K562 (cell line): ENCODE measurements at regions not wholly inside any gene's neighbourhood (a gene's known extent, or its start where the extent isn't known, plus 50 kb on each side); places are given as distances from the start of the nearest gene placed in this dataset.

ENCODE experiments used
- ATAC-seq: fragments of 200-7000 bp; cut with Tn5 transposase; 3 replicates; pipeline ENCODE4 v1.9.1; 2020; ENCODE audit warnings: moderate library complexity
- BruUV-seq: library from RNA; stranded (reverse); fragments of 400-500 nt; replicated peaks from 2 replicates; lab custom pipeline; 2021; lab: Mats Ljungman, UMichigan
- CTCF ChIA-PET: fragments of 300-600 bp; formaldehyde crosslinking; extraction: SDS; loops from one replicate; lab custom pipeline; 2021; ENCODE audit warnings: low intra/inter-chr PET ratio; lab: Yijun Ruan, JAX
- POLR2A ChIA-PET: fragments of 300-600, 350-650 bp; sonication (Branson Sonifier 250); formaldehyde crosslinking; extraction: SDS; loops from one replicate; lab custom pipeline; 2021; ENCODE audit warnings: antibody characterized with exemption, inconsistent platforms; lab: Yijun Ruan, JAX
- DNase-seq, 4 experiments: peaks; one replicate each; pipeline versions ENCODE4 v3.0.0 to v3.0.0-alpha.2; 2011 to 2018; ENCODE audit warnings: low spot score in 3 of 4, mixed read lengths in 3 of 4; ENCODE audit errors: extremely low read depth in 1 of 4
- FAIRE-seq: peaks from 2 replicates; lab custom pipeline; 2011; peaks lifted over from hg19 to GRCh38; lab: Jason Lieb, UNC
- H2AFZ ChIP-seq: 2 replicates; pipeline ENCODE4 v1.6.0; 2011; ENCODE audit warnings: low read depth, low read length, control low read depth, inconsistent platforms
- H3K27ac ChIP-seq: fragments of 200-600 bp; 3 replicates; pipeline ENCODE4 v1.8.0; 2011; ENCODE audit warnings: low read depth, mild to moderate bottlenecking, control low read depth, inconsistent platforms, low read length, moderate library complexity, mixed read lengths; ENCODE audit errors: extremely low read depth
- H3K27me3 ChIP-seq, 2 experiments: fragments of 300-600 bp in 1 of 2; 2 replicates in 1 of 2; 3 replicates in 1 of 2; pipeline versions ENCODE4 v1.6.0 to v1.8.0; 2011; ENCODE audit warnings: inconsistent platforms in 2 of 2, low read length in 2 of 2, mild to moderate bottlenecking in 1 of 2, mixed read lengths in 1 of 2, moderate library complexity in 1 of 2; ENCODE audit not compliant: control insufficient read depth in 2 of 2, insufficient read depth in 2 of 2
- H3K36me3 ChIP-seq: fragments of 300-600 bp; 3 replicates; pipeline ENCODE4 v1.8.0; 2011; ENCODE audit warnings: mild to moderate bottlenecking, low read length, inconsistent platforms; ENCODE audit not compliant: control insufficient read depth, insufficient read depth
- H3K4me1 ChIP-seq, 2 experiments: fragments of 200-600 bp in 1 of 2; replicated peaks in 1 of 2; 2 replicates in 1 of 2; 3 replicates in 1 of 2; pipeline versions ENCODE4 v1.5.1 to v1.8.0; 2011; ENCODE audit warnings: inconsistent platforms in 2 of 2, low read length in 2 of 2, mild to moderate bottlenecking in 1 of 2, mixed read lengths in 1 of 2, moderate library complexity in 1 of 2; ENCODE audit not compliant: control insufficient read depth in 2 of 2, insufficient read depth in 2 of 2
- H3K4me2 ChIP-seq: 2 replicates; pipeline ENCODE4 v1.6.1; 2011; ENCODE audit warnings: low read length, control low read depth, inconsistent platforms, mixed read lengths; ENCODE audit not compliant: insufficient read depth
- H3K4me3 ChIP-seq: fragments of 200-600 bp; sonication (generic), shearing (Covaris generic); 2 replicates; pipeline ENCODE4 v1.5.1; 2016; ENCODE audit warnings: control low read depth, inconsistent platforms
- H3K79me2 ChIP-seq: fragments of 200-600 bp; 3 replicates; pipeline ENCODE4 v1.8.0; 2011; ENCODE audit warnings: low read length, inconsistent platforms; ENCODE audit not compliant: control insufficient read depth, insufficient read depth
- H3K9ac ChIP-seq, 2 experiments: 2 replicates each; pipeline versions ENCODE4 v1.6.0 to v1.6.1; 2011; ENCODE audit warnings: low read depth in 2 of 2, low read length in 2 of 2, control low read depth in 1 of 2, inconsistent platforms in 1 of 2, mild to moderate bottlenecking in 1 of 2, mixed read lengths in 1 of 2; ENCODE audit not compliant: insufficient read depth in 1 of 2
- H3K9me1 ChIP-seq: one replicate; pipeline ENCODE4 v1.6.0; 2011; ENCODE audit warnings: inconsistent platforms, mild to moderate bottlenecking, low read length, moderate library complexity; ENCODE audit not compliant: control insufficient read depth, insufficient read depth
- H3K9me3 ChIP-seq: replicated peaks from 2 replicates; pipeline ENCODE4 v1.5.1; 2011; ENCODE audit warnings: low read depth, low read length, inconsistent platforms; ENCODE audit not compliant: control insufficient read depth, insufficient read depth
- H4K20me1 ChIP-seq: replicated peaks from 2 replicates; pipeline ENCODE4 v1.6.1; 2011; ENCODE audit warnings: low read length, inconsistent platforms, mixed read lengths; ENCODE audit not compliant: control insufficient read depth, insufficient read depth
- C11orf30 ChIP-seq: fragments of 450-650 bp; IDR thresholded peaks from 2 replicates; pipeline ENCODE4 v1.6.1; 2016; ENCODE audit warnings: low read depth, mild to moderate bottlenecking
- NELFE ChIP-seq: IDR thresholded peaks from 2 replicates; pipeline ENCODE4 v1.6.1; 2011; ENCODE audit warnings: mild to moderate bottlenecking; ENCODE audit not compliant: insufficient read depth, insufficient read length
- RAD21 ChIP-seq, 2 experiments: fragments of 250-450 bp in 1 of 2; fragments of 450-650 bp in 1 of 2; sonication (Bioruptor Pico) in 1 of 2; formaldehyde crosslinking in 1 of 2; IDR thresholded peaks in 1 of 2; conservative IDR thresholded peaks in 1 of 2; 2 replicates each; pipeline versions ENCODE4 v1.4.0 to v1.8.0; 2020 to 2022; ENCODE audit warnings: mild to moderate bottlenecking in 2 of 2, moderate library complexity in 1 of 2
- RFX7 ChIP-seq: fragments of 250-450 bp; sonication (Bioruptor Pico); IDR thresholded peaks from 2 replicates; pipeline ENCODE4 v1.5.1; 2021; ENCODE audit warnings: mild to moderate bottlenecking
- TEAD2 ChIP-seq: fragments of 450-650 bp; IDR thresholded peaks from 2 replicates; pipeline ENCODE4 v1.6.1; 2016; ENCODE audit warnings: missing genetic modification characterization, control low read depth, missing compliant biosample characterization
- WGBS: fragments of 100-300 bp; shearing (Covaris generic); methylation state at CpG from one replicate; pipeline ENCODE4 v1.1.6; 2016; ENCODE audit warnings: low coverage, mixed read lengths; ENCODE audit not compliant: insufficient coverage; ENCODE audit errors: missing lambda C conversion rate; 5-methylcytosine and 5-hydroxymethylcytosine counted together
- in situ Hi-C: fragments of 300-500 bp; cut with MboI; formaldehyde crosslinking; loops from 4 replicates; pipeline ENCODE4 v1.15.0; 2018; ENCODE audit warnings: inconsistent platforms, mixed read lengths
- intact Hi-C: fragments of 100-400 bp; cut with micrococcal nuclease; formaldehyde crosslinking; loops from 2 replicates; pipeline ENCODE4 v1.14.2; 2022
- TF ChIP-seq, protein P1 (sequence below): sonication (generic); formaldehyde crosslinking; IDR thresholded peaks from 2 replicates; pipeline ENCODE4 v1.8.1; 2023; ENCODE audit warnings: mild to moderate bottlenecking, missing genetic modification reagents, moderate library complexity
- TF ChIP-seq, protein P2 (sequence below), 2 experiments: fragments of 450-650 bp; IDR thresholded peaks; 2 replicates each; pipeline ENCODE4 v1.6.1; 2016
- TF ChIP-seq, protein P3 (sequence below): fragments of 250-450 bp; sonication (Bioruptor Pico); IDR thresholded peaks from 2 replicates; pipeline ENCODE4 v1.8.0; 2022; ENCODE audit warnings: inconsistent platforms
- TF ChIP-seq, protein P4 (sequence below): IDR thresholded peaks from 2 replicates; pipeline ENCODE4 v1.6.1; 2011; ENCODE audit not compliant: insufficient read length; ENCODE audit errors: extremely low read depth

DNA sequence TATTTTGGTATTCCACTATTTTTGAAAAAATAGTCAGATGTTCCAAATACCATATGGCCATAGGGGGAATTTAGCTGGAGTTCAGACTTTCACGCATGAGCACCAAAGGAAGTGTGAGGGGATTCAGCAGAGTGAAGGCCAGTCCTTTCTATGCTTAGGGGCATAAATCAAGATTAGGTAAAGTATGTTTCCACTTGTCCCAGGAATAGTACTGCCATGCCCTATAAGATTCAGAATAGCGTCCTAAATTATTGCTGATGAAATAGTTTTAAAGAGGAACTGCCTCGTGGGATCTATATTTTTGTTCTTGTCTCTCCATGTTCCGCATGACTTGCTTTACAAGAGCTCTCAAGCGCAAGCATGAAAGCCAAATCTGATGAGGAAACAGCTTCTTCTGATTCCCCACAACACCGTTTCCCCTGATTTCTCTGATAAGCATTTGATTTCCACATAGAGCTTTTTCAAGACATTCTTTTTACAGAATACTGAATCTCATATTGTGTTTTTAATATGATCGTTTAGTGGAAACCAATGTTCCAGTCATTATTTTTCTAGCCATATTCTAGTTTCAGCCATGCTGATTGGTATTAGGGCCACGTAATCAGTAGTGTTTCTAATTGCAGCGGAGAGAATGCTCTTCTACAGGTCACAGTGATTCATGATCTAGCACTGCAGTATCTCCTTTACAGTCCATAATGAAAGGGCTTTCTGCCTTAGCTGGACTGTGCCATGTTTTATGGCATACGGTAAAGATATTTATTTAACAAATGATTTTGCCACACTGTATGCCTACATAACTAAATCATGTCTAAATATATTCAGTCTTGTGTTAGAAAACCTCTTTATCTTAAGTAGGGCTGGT is 492.3 kb downstream of the CENPC start:
- Histone ChIP-seq H2AFZ (no peak overlapping the region), H3K79me2 (no peaks in the 10 kb centered on the region), H3K4me3 (no peak overlapping the region), H3K36me3 (no peaks in the 10 kb centered on the region), H3K9me3 (no peaks in the 10 kb centered on the region), H3K9ac (no peak overlapping the region), H3K4me1 (no peaks in the 10 kb centered on the region), H3K9me1 (no peaks in the 10 kb centered on the region), H4K20me1 (no peaks in the 10 kb centered on the region), H3K4me2 (no peak overlapping the region), H3K27ac (no peak overlapping the region), H3K27me3 (no peaks in the 10 kb centered on the region)
- no TSS peak for BruUV-seq
- ChIA-PET CTCF (no interaction called here), POLR2A (no interaction called here)
- intact Hi-C loops: no loop called here
- no peak for ATAC-seq
- in situ Hi-C loops: no loop called here
- TF ChIP-seq, protein P1, sequence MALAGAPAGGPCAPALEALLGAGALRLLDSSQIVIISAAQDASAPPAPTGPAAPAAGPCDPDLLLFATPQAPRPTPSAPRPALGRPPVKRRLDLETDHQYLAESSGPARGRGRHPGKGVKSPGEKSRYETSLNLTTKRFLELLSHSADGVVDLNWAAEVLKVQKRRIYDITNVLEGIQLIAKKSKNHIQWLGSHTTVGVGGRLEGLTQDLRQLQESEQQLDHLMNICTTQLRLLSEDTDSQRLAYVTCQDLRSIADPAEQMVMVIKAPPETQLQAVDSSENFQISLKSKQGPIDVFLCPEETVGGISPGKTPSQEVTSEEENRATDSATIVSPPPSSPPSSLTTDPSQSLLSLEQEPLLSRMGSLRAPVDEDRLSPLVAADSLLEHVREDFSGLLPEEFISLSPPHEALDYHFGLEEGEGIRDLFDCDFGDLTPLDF (CRISPR knock-in tag): no peak
- TF ChIP-seq, protein P2, sequence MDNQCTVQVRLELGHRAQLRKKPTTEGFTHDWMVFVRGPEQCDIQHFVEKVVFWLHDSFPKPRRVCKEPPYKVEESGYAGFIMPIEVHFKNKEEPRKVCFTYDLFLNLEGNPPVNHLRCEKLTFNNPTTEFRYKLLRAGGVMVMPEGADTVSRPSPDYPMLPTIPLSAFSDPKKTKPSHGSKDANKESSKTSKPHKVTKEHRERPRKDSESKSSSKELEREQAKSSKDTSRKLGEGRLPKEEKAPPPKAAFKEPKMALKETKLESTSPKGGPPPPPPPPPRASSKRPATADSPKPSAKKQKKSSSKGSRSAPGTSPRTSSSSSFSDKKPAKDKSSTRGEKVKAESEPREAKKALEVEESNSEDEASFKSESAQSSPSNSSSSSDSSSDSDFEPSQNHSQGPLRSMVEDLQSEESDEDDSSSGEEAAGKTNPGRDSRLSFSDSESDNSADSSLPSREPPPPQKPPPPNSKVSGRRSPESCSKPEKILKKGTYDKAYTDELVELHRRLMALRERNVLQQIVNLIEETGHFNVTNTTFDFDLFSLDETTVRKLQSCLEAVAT (IDR thresholded peaks at IDR 0.05): no peak
- TF ChIP-seq, protein P3, sequence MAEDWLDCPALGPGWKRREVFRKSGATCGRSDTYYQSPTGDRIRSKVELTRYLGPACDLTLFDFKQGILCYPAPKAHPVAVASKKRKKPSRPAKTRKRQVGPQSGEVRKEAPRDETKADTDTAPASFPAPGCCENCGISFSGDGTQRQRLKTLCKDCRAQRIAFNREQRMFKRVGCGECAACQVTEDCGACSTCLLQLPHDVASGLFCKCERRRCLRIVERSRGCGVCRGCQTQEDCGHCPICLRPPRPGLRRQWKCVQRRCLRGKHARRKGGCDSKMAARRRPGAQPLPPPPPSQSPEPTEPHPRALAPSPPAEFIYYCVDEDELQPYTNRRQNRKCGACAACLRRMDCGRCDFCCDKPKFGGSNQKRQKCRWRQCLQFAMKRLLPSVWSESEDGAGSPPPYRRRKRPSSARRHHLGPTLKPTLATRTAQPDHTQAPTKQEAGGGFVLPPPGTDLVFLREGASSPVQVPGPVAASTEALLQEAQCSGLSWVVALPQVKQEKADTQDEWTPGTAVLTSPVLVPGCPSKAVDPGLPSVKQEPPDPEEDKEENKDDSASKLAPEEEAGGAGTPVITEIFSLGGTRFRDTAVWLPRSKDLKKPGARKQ (CRISPR knock-in tag): no peak
- TF ChIP-seq RAD21 (CRISPR knock-in tag; conservative IDR thresholded peaks at IDR 0.05 in 1 of 2, IDR thresholded peaks at IDR 0.05 in 1 of 2) (no peak), TEAD2 (tag) (no peak), NELFE (no peak), C11orf30 (no peak), RFX7 (CRISPR knock-in tag) (no peak)
- TF ChIP-seq, protein P4, sequence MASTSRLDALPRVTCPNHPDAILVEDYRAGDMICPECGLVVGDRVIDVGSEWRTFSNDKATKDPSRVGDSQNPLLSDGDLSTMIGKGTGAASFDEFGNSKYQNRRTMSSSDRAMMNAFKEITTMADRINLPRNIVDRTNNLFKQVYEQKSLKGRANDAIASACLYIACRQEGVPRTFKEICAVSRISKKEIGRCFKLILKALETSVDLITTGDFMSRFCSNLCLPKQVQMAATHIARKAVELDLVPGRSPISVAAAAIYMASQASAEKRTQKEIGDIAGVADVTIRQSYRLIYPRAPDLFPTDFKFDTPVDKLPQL: no peak
- DNase-seq: no peak
- no peak for FAIRE-seq
- under 1% methylated on average over 10 of the region's 10 CpGs for WGBS
